GM12864 (cell line): ENCODE measurements at regions not wholly inside any gene's neighbourhood (a gene's known extent, or its start where the extent isn't known, plus 50 kb on each side); places are given as distances from the start of the nearest gene placed in this dataset.

Experiments
- DNase-seq: peaks from one replicate; pipeline ENCODE4 v3.0.0-alpha.2; 2011; ENCODE audit warnings: low read depth
- H3K4me3 ChIP-seq: 2 replicates; pipeline ENCODE4 v1.5.1; 2011; ENCODE audit warnings: mild to moderate bottlenecking, low read depth, low read length, control low read depth
- CTCF ChIP-seq: IDR thresholded peaks from 2 replicates; pipeline ENCODE4 v1.5.1; 2011; ENCODE audit warnings: low read depth, mild to moderate bottlenecking, moderate library complexity, low read length, control low read depth, inconsistent platforms; ENCODE audit errors: missing control alignments

- no peak for DNase-seq
- TF ChIP-seq CTCF: no peak
- H3K4me3 ChIP-seq: no peak overlapping the region
Measured at GRCh38 chr9:16347886-16348285, 522.6 kb downstream of the BNC2 start.

- no peak for TF ChIP-seq CTCF
- DNase-seq: no peak
- no peak overlapping the region for H3K4me3 ChIP-seq
Measured at GRCh38 chr9:16348531-16348930, 521.9 kb downstream of the BNC2 start.

- no peak overlapping the region for H3K4me3 ChIP-seq
- DNase-seq: no peak
- TF ChIP-seq CTCF: no peak
Measured at GRCh38 chr9:16352251-16352650, 518.2 kb downstream of the BNC2 start.

- no peak for DNase-seq
- no peak for TF ChIP-seq CTCF
- H3K4me3 ChIP-seq: no peak overlapping the region
Measured at GRCh38 chr9:16352791-16353401, 517.6 kb downstream of the BNC2 start.

GRCh38 chr9:16356196-16356765 is 514.2 kb downstream of the BNC2 start:
- no peak for DNase-seq
- no peak overlapping the region for H3K4me3 ChIP-seq
- no peak for TF ChIP-seq CTCF

GRCh38 chr9:16357828-16358227 is 512.6 kb downstream of the BNC2 start:
- TF ChIP-seq CTCF: no peak
- H3K4me3 ChIP-seq: no peak overlapping the region
- DNase-seq: no peak

GRCh38 chr9:16358751-16359150 is 511.7 kb downstream of the BNC2 start:
- no peak for TF ChIP-seq CTCF
- H3K4me3 ChIP-seq: no peak overlapping the region
- no peak for DNase-seq
